GM13976 (cell line): ENCODE measurements at regions not wholly inside any gene's neighbourhood (a gene's known extent, or its start where the extent isn't known, plus 50 kb on each side); places are given as distances from the start of the nearest gene placed in this dataset.

ENCODE experiments used
- DNase-seq: peaks from one replicate; pipeline ENCODE4 v3.0.0; 2012; ENCODE audit warnings: low spot score
- CTCF ChIP-seq: IDR thresholded peaks from 2 replicates; pipeline ENCODE4 v1.5.1; 2012; ENCODE audit warnings: borderline replicate concordance, mild to moderate bottlenecking; ENCODE audit not compliant: insufficient read depth; ENCODE audit errors: extremely low read depth, missing control alignments, control extremely low read depth
- in situ Hi-C: fragments of 300-500 bp; cut with MboI; formaldehyde crosslinking; loops from one replicate; pipeline ENCODE4 v1.12.0; 2022; ENCODE audit warnings: low sequenced_read_pairs, mixed read lengths, inconsistent platforms; ENCODE audit not compliant: unreplicated experiment

GRCh38 chr11:100561323-100561722, 125.8 kb upstream of the ARHGAP42 start:
- in situ Hi-C loops: no loop called here
- no peak for TF ChIP-seq CTCF
- DNase-seq: no peak

- DNase-seq: no peak
- in situ Hi-C loops: no loop called here
- TF ChIP-seq CTCF: no peak
Measured at GRCh38 chr11:100562128-100562527, 125.0 kb upstream of the ARHGAP42 start.

GRCh38 chr11:100563541-100564280, 123.4 kb upstream of the ARHGAP42 start:
- in situ Hi-C loops: no loop called here
- no peak for TF ChIP-seq CTCF
- no peak for DNase-seq

GRCh38 chr11:100573911-100574513, 113.1 kb upstream of the ARHGAP42 start:
- in situ Hi-C loops: loop anchor here (10.0 kb wide), 1 partner anchor 351 kb away; no protein-coding TSS in a partner anchor
- no peak for DNase-seq
- no peak for TF ChIP-seq CTCF

GRCh38 chr11:100574894-100575769, 112.0 kb upstream of the ARHGAP42 start:
- in situ Hi-C loops: loop anchor here (10.0 to 25.0 kb wide), 2 partner anchors 287 to 350 kb away; no protein-coding TSS in a partner anchor
- no peak for DNase-seq
- no peak for TF ChIP-seq CTCF
